ENCODE measurements at regions not wholly inside any gene's neighbourhood (a gene's known extent, or its start where the extent isn't known, plus 50 kb on each side); places are given as distances from the start of the nearest gene placed in this dataset.

DNA sequence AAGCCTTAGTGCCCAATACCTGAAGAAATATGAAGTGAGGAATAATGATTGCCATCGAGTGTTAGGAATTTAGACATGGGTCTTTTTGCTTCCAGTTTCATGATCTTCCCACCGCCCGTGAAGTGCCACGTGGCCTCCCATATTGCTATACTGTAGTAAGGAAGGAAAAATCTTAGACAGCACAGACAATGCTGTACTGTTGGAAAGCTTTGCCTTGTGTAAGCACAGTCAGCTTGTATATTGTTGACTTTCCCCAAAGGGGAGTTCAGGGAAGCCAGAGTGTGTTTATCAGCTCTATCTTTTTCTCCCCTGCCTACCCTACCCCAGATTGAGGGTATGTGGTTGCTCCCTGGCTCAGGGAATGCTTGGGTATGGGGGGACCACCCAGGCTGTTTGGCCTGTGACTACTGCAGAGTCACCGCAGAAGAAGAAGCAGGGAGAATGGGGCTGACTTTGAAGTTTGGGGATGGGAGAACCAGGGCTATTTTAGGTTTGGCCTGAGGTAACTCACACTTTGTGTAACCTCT, 161.8 kb upstream of the MEF2C start:
- no peak for DNase-seq

DNA sequence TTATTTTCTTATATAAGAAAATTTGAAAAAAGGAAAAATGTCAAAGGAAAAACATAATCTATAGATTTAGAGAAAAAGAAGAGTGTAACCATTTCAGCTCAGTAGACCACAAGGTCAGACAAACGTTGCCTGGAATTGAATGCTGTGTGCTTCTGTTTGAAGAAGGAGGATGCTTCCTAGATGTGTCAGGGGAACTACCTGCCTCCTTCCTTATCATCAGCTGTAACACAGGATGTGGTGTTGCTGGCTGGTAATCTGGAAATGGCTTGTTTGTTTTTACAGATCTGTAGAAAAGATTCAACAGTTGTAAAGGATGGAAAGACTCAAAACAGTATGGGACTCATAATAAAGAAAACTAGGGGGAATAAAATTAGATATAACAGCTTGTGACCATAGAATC, 160.7 kb upstream of the MEF2C start:
- no peak for DNase-seq

DNA sequence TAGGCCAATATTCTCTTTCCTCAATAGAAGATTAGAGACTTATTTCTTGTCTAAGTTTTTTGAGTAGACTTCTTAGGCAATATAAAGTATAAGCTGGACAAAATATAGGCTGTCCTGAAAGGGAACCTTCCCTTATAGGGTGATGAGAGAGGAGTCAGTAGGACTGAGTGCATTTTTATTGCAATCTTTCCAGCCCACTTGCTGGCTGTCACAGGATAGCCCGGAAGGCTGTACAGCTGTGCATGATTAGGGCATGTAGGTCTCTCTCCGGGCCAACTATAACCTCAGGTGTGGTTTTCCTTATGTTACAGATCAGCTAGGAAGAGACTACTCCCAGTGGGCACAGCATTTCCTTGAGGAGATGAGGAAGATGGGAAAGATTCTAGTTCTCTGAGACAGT, 159.8 kb upstream of the MEF2C start:
- DNase-seq = no peak

DNA sequence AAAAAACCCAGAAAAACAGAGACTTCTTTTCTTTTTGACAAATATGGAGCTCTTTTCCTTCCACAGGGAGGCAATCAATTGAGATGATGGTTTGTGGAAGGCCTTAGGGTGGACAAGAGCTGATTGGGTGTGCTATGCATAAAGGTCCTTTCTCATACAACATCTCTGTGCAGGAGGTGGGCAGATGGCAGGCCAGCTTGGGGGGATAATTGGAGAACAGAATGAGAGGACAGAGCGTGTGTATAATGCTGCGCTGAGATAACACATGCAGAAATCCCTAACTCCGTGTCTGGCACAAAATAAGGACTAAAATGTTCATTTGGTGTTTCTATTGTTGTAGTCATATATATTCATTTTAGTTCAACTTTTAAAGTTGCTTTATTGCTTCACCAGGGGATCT, 159.0 kb upstream of the MEF2C start:
- DNase-seq = no peak

DNA sequence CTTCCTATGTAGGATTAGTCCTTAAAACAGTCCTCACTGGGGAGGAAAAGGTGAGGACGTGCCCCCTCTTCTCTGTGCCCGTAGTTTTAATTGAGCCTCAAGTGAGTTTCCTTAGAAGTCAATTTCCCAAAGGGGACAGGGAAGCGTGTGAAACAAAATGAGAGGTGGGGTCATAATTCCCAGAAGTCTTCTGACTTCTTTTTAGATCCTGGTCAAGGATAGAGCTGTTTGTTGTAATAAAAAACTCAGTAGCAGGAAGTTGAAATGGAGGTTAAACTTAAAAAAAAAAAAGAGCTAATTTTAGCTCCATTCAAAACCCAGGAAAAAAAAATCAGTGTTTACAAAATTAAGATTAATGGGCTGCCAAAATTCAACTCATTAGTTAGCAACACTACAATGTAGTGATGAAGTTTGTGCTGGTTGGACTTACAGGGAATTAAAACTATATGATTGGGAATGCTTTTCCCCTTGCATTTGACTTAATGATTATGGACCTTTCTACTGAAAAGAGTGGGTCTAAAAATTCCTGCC, 158.3 kb upstream of the MEF2C start:
- no peak for DNase-seq

DNA sequence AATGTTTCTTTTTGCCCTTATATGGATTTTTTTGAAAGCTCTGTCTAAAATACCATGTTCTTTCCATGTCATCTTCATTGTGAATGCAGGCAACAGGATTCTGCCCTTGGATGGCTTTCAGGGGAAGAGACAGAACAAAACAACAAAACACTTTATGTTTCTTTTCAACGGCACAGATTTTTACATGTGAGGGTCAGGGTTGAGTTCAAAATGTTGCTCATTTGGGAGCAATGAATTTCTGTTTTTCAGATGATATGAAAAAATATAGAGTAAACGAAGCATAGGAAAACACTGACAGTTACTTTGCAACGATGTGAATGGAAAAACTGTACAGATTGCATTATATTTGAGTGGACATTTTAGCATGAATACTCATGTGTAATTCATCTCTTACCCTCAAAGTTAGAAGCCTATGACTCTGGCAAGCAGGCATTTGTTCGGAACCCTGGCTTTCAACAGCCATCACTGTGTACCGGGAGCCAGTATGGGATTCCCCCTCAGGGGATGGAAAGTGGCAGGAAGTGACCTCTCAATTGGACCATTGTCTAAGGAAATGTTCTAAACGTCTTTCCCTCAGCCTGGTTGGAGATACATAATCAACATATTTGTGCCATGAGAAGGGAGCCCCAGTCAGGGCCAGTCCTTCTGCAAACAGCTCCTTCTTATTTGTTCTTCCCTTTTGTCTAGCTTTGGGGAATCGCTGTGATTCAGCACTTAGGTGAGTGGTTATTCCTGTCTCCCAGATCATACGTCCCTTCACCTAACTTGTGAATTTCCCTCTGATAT, 153.9 kb upstream of the MEF2C start:
- DNase-seq = no peak

DNA sequence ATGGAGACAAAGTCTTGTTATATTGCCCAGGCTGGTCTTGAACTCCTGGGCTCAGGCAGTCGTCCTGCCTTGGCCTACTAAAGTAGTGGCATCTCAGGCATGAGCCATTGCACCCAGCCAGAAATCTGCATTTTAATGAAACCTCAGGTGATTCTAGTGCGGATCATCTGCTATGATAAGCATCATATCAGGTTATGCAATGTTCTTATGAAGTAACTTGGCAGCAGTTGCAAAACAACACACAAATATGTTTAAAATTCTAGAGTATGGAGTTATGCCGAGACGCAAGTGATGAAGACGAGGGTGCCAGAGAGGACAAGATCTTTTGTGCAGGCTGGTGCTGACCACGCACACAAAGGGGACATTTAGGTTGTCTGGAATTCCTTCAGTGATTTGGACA, 153.2 kb upstream of the MEF2C start:
- no peak for DNase-seq

DNA sequence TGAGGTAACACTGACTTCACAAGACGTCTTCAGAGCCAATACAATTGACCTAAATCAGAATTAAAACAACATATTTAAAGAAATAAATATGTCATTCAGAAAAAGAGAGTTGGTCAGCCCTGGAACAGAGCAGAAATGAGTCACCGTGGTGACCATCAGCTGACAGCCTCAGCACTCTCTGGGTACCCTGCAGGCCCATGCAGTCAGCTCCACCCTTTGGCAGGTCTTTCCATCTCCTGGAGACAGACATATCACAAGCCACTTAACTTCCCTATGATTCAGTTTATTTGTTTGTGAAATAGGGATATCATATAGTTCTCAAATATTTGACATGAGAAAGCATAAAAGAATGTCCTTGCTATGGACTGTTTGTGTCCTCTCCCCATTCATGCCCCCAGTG, 151.6 kb upstream of the MEF2C start:
- DNase-seq = no peak

DNA sequence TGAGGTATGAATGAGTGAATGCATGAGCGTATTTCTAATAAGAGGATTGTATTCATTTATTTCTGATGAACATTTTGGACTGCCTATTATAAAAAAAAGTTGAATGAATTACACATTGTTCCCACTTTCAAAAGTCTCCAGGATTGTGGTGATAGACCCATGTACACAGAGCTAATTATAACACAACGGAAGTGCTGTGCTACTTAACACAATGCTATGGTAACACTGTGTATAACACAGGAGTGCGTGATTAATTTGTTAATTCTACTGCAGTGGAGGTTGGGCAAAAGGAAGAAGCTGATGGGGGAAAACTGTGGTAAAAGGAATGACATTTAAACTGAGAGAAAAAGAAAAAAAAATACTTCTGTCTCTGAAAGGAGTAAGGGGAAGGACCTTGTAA, 147.8 kb upstream of the MEF2C start:
- DNase-seq = no peak

DNA sequence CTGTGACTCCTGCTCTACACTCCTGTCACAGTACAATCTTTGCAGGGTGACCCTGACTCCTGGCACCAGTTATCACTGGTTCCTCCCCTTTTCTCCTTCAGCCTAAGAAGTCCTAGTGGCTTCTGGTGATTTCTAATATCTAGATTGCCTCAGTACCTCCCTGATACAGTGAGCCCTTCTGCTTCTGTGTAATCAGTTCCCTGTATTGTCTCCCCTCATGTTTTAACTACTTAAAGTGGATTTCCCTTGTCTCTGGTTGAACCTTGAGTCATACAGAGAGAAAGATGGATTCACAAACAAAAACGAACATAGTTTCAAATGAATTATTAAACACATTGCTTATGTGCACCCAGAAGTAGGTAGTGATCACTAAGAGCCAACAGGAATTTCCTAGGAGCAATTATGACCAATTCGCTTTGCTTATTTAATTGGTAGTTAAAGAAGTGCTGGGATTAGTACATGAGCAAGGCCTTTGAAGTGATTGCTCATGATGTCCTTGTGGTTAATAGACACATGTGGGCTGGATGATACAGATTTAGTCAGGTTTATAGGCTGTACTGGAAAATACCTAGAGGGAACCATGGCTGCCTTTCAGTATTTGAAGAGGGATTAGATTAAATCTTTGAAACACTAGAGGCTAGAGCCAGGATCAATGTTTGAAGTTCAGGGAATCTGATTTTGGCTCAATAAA, 145.8 kb upstream of the MEF2C start:
- DNase-seq = no peak

DNA sequence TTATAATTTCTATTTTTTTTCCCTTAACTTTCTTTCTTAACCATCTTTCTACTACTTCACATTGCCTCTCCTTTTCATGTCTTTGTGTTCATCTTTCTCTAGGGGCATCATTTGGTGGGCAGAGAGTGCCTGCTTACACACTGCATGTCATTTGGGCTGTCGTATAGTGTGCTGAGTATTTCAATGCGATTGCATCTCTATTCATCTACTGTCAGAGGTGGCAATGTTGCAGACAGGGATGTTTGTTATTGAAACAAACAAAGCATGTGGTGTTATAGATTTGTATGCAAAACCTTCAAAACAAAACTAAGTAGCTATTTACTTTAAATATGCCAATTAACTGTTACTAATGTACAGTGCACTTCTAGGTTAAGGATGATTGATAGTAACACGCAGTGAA, 141.1 kb upstream of the MEF2C start:
- DNase-seq = no peak

DNA sequence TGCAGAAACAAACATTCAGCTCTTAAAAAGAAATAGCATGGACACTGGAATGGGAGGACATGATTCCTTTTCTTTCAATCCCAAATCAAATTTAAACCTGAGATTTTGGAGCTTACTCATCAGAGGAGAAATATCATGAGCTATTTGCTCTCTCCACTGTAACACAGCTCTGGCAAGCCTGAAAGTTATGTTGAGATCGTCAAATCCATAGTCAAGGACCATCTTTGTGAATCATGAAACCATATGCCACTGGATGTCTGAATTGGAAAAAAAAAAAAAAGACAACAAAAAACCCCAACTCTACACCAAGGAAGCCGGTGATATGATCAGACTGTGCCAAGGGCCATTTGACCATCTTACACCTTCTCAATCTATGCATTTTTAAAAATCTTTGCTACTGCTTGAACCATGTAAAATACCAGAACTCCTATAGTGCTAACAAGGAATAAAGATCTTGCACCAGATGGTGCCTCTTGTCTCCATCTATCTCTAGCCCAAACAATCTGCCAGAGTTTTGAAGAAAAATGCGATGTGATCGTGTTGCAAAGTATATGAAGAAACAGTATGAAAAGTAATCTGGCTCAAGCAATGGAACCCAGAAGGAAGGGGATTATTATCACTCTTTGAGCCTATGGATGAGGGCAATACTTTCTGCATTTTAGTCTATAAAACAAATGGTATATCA, 138.1 kb upstream of the MEF2C start:
- DNase-seq = no peak

DNA sequence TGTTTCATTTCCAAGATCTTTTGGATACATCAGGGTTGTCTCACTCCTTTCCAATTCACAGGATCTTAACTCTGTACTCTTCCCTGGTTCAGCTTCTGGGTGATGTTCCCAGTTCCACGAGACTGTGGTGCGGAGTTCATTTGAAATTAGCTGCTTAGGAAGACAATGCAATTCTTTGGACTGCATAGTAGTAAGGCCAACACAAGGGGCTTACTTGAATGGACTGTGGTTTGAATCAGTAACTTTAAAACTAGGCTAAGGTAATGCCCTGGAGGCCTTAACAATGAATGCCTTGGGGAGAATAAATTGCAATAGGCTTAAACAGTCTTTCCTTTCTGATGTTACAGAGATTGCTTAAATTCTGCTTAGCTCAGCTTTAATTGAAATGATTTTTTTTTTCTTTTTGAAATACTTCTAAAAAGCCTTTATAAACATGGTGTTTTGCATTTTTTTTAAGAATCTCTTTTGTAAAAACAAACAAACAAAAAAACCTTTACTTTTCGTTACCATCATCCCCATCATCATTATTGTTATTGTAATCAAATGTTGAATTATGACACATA, 133.8 kb upstream of the MEF2C start:
- DNase-seq = no peak

DNA sequence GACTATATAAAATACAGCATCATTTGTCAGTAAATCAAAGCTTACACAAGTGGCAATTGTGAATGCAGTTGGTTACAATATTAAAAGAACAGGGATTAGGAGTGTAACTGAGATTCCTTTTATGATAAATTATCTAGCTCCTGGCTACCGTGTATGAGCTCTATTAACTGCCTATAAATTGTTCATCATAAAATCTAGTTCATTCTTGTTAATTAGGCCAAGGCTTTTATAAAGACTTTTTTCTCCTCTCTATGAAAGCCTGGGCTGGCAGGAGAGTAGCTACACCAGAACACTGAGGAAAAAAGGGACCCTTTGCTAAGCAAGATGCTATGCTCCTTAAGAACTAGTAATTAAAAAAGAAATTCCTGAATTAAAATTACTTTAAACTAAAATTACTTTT, 132.4 kb upstream of the MEF2C start:
- no peak for DNase-seq

DNA sequence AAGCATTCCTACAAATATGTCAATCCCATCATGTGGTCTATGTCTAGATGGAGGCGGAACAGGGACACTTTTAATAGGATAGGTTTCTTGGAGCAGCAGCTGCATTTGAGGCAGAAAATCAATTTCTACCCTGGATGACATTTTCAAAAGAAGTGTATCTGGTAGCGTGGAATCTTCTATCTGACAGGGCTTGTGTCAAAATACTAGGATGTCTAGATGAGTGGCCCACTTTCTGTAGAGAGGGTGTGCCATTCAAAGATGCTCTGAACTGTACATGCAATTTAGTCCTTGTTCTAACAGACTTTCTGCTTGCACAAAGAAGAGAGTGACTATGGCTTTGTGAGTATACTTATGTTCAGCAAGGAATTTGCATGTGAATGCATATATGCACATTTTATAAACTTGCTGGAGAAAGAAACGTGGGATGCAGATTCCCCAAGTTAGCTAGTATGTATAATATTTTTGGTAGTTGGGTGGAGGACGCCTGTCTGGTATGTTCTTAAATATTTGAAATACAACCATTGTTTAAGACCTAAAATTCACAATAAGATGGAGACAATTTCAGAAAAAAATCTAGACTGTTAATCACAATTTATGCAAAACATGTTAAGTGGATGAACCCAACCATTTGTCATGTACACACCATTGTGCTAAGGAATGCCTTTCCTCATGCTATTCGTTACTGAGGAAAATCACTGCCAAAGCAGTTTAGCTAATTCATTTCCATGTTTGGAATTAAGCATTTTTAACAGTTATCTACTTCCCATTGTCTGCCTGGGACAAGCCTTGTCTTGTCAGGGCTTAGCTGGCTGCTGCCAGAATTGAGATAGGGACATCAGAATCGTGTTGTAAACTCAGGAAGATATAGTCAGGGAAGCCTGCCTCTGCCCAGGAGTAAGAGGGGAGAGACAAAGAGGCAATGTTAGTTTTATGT, 129.1 kb upstream of the MEF2C start:
- DNase-seq = no peak

DNA sequence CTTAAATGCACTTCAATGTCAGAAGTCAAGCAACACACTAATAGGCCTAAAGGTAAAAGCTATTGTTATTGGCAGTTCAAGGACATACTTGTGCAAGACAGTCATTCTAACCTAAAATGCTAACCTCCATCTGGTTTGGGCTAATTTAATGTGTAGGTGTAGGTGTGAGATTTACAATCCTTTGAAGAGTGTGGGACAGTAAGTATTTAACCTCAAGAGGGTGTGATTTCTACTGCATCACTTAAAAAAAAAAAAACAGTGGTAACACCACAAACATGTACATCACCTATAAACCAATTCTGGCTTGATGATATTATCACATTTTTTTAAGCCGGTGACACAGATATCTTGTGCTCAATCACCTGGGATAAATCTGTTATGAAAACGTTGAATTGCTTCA, 127.5 kb upstream of the MEF2C start:
- DNase-seq = no peak

DNA sequence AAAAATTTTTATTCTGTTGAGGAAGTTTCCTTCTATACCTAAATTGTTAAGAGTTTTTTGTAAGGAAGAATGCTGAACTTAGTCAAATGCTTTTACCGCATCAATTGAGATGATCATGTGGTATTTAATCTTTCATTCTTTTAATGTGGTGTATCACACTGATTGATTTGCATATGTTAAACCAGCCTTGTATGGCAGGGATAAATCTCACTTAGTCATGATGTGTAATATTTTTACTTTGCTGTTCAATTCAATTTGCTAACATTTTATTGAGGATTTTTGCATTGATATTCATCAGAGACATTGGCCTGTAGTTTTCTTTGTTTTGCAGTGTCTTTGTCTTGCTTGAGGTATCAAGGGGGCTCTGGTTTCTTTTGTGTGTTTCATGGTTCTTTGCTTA, 125.3 kb upstream of the MEF2C start:
- no peak for DNase-seq

DNA sequence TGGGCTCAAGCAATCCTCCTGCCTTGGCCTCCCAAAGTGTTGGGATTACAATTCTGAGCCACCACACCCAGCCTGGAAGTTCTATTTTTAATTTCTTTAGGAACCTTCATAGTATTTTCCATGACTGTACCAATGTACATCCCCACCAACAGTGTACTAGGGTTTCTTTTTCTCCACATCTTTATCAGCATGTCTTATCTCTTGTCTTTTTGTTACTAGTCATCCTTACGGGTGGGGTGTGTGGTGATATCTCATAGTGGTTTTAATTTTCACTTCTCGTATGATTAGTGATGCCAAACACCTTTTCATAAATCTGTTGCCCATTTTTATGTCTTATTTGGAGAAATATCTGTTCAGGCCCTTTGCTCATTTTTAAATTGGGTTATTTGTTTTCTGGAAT, 123.0 kb upstream of the MEF2C start:
- no peak for DNase-seq

DNA sequence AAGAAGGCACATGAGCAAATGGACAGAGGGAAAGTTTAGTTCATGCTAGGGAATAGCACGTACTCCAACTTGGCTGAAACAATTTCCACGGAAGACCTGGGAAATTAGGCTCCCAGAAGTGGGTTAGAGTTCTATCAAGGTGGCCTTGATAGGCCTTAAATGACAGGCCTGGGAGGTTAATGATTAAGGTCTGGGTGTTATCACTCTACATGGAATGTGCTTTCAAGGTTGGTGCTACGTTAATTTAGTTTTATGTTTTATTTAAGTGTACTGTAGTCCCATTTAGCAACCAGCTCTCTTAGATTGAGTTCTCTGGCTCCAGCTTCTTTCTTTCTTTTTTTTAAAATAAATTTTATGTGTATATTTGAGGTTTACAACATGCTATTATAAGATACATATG, 121.4 kb upstream of the MEF2C start:
- DNase-seq = no peak

DNA sequence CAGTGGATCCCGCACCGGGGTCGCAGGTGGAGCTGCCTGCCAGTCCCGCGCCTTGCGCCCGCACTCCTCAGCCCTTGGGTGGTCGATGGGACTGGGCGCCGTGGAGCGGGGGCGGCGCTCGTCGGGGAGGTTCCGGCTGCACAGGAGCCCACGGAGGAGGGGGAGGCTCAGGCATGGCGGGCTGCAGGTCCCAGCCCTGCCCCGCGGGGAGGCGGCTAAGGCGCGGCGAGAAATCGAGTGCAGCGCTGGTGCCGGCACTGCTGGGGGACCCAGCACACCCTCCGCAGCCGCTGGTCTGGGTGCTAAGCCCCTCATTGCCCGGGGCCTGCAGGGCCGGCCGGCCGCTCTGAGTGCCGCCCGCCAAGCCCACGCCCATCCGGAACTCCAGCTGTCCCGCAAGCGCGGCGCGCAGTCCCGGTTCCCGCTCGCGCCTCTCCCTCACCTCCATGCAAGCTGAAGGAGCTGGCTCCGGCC, 120.6 kb upstream of the MEF2C start:
- no peak for DNase-seq

DNA sequence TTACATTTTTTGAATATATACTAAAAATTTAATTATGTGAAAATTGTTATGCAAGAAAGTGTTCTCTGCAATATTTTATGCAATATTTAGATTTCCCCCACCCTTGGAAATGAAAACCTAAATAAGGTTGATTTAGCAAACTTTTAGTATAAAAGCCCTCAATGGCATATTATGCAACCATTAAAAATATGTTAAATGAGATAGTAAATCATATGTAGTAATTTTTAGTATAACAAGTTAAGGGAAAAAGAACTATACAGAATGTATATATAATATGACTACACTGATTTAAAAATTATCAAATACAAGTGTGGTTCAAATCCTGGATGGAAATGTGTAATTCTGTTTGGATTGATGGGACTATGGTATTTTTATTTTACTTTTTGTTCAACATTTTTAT, 116.9 kb upstream of the MEF2C start:
- no peak for DNase-seq

DNA sequence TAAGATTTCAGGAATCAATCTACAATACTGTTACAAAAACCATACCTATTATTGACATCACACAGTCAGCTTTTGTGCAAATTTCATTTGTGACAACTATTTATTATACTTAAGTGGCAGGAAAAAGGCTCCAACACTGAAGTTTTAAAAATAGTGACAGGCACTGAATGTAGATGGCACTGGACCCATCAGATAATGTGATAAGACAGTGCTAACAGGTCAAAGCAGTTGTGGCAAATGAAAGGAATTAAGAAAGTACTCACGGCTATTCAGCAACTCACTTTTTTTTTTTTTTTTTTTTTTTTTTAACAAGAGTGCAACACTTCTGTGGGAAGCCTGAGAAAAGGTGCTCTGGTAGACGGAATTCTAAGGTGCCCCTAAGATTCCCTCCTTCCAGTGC, 115.0 kb upstream of the MEF2C start:
- no peak for DNase-seq
